Suprapubic skin (tissue), 4 donors: ENCODE measurements at regions not wholly inside any gene's neighbourhood (a gene's known extent, or its start where the extent isn't known, plus 50 kb on each side); places are given as distances from the start of the nearest gene placed in this dataset.

ENCODE experiments used
- CTCF ChIP-seq, 2 donors: fragments of 200-600 bp in 1 of 2; fragments of 450-650 bp in 1 of 2; sonication (generic) in 1 of 2; IDR thresholded peaks; one replicate each; pipeline ENCODE4 v1.5.1; 2016 to 2019; ENCODE audit warnings: antibody characterized with exemption in 2 of 2, mild to moderate bottlenecking in 1 of 2, moderate library complexity in 1 of 2
- EP300 ChIP-seq: sonication (generic); formaldehyde crosslinking; IDR thresholded peaks from one replicate; pipeline ENCODE4 v1.6.1; 2017; ENCODE audit warnings: antibody characterized with exemption
- POLR2A ChIP-seq, 2 donors: fragments of 450-650 bp; IDR thresholded peaks; one replicate each; pipeline ENCODE4 v1.6.1; 2017; ENCODE audit warnings: antibody characterized with exemption in 2 of 2, mild to moderate bottlenecking in 2 of 2, moderate library complexity in 2 of 2
- POLR2AphosphoS5 ChIP-seq, 3 donors: sonication (generic); formaldehyde crosslinking; IDR thresholded peaks; one replicate each; pipeline ENCODE4 v1.6.1; 2017; ENCODE audit warnings: antibody characterized with exemption in 3 of 3

- TF ChIP-seq CTCF (IDR thresholded peaks at IDR 0.05) (no peak), POLR2AphosphoS5 (IDR thresholded peaks at IDR 0.05) (no peak), EP300 (no peak), POLR2A (IDR thresholded peaks at IDR 0.05) (no peak)
Measured at GRCh38 chr6:85348643-85349042, 101.2 kb upstream of the NT5E start.
